Inflammatory macrophage treated with lipopolysaccharide for 1 hour (primary cell): ENCODE measurements at regions not wholly inside any gene's neighbourhood (a gene's known extent, or its start where the extent isn't known, plus 50 kb on each side); places are given as distances from the start of the nearest gene placed in this dataset.

Source experiments
- DNase-seq, 2 donors: peaks; one replicate each; pipeline ENCODE4 v3.0.0-alpha.2; 2020 to 2022

- no peak for DNase-seq
These were observed 473.3 kb upstream of the NRP1 start for GRCh38 chr10:33807531-33808359.

- DNase-seq = no peak
These were observed 471.4 kb upstream of the NRP1 start for GRCh38 chr10:33805831-33806230.

GRCh38 chr10:33804584-33804983 lies 470.1 kb upstream of the NRP1 start:
- DNase-seq = no peak

DNA sequence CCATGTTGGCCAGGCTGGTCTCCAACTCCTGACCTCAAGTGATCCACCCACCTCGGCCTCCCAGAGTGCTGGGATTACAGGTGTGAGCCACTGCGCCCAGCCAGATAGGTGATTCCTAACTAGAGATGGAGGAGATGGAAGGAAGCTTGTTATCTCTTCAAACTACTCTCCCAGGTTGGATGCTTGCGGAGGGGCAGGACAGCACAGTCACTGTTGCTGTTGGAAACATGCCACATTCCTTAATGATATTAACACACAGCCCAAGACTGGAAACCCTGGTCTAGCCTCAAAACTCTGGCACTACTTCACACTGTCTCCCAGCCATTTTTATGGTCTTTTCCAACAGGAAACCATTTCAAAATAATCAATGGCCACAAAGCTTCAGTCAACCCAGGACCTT lies 468.8 kb upstream of the NRP1 start:
- no peak for DNase-seq

GRCh38 chr10:33802566-33802965 lies 468.1 kb upstream of the NRP1 start:
- no peak for DNase-seq

- DNase-seq = no peak
These were observed 467.2 kb upstream of the NRP1 start for GRCh38 chr10:33801705-33802104.

GRCh38 chr10:33800986-33801385 lies 466.5 kb upstream of the NRP1 start:
- no peak for DNase-seq

DNA sequence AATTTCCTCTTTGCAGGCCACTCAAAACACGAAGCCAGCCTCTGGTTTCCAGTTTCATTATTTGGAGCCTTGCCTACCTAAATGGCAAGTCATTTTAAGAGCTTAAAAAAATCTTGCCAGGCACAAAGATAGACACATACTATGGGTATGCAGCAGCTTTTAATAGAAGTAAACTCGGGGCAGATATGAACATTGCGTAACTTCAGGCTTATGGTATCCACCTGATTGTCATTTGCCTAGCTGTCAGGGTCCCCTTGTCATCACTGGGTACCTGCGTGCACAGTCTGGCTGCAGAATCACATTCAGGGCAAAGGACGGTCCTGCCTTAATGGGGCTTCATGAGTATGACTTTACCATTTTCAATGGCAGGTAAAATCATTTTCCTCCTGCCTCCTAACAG lies 466.1 kb upstream of the NRP1 start:
- DNase-seq = no peak

DNA sequence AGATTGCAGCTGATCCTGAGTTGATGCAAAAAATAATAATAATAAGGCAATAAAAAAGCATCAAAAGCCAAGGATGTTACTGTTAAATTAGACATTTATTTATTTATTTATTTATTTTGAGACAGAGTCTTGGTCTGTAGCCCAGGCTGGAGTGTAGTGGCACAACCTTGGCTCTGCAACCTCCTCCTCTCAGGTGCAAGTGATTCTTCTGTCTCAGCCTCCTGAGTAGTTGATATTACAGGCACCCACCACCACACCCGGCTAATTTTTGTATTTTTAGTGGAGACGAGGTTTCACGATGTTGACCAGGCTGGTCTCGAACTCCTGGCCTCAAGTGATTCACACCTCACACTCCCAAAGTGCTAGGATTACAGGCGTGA lies 465.5 kb upstream of the NRP1 start:
- DNase-seq = no peak

- DNase-seq = no peak
These were observed 464.9 kb upstream of the NRP1 start for GRCh38 chr10:33799281-33799943.

DNA sequence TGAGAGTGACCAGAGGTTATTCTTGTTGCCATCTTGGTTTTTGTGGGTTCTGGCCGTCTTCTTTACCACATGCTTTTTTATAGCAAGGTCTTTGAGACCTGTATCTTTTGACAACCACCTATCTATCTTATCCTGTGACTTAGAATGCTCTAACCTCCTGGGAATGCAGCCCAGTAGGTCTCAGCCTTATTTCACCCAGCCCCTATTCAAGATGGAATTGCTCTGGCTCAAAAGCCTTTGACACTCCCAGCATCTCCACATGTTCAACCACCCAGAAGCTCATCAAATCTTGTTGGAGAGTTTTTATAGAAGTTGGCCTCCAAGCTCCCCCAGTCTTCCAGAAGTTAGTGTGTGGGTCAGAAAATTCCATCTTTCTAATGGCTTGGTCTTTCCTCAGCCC lies 464.3 kb upstream of the NRP1 start:
- DNase-seq = no peak

DNA sequence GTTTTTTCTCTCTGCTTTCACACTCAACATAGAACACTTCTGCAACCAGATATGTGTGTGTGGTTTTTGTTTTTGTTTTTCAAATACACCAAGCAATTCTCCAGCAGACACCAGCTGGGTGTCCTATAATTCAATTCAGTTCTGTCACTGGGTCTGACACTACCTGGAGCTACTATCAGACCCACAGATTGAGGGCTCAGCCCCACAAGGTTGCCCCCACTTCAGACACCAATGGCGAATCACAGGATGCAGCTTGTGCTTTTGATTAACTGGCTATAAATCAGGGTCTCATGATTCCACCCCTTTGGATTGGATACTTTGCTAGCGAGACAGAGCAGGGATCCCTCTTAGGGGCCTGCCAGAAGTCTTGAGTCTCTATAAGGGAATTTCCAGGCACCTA lies 462.2 kb upstream of the NRP1 start:
- DNase-seq = no peak

DNA sequence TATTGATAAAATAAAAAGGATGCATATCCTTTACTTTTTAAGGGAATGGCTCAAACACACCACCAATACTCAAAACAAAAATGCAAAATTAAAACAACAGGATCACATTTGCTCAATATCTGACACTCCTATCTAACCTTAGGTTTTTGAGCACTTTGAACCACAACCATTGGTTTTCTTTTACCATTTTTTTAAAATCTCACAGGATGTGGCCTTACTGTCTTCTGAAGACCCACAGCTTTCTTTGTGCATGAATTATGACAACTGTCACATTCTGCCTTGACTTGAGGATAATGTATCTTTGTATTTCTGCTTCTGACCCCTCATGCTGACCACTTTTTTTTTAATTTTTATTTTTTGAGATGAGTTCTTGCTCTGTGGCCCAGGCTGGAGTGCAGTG lies 461.1 kb upstream of the NRP1 start:
- no peak for DNase-seq

GRCh38 chr10:33794460-33794859 lies 460.0 kb upstream of the NRP1 start:
- DNase-seq = peak; percentile 22 to 82

GRCh38 chr10:33793793-33794192 lies 459.3 kb upstream of the NRP1 start:
- DNase-seq = peak in 1 of 2 donors; percentile 6

GRCh38 chr10:33791272-33791660 lies 456.8 kb upstream of the NRP1 start:
- no peak for DNase-seq

GRCh38 chr10:33790521-33791271 lies 456.2 kb upstream of the NRP1 start:
- no peak for DNase-seq

DNA sequence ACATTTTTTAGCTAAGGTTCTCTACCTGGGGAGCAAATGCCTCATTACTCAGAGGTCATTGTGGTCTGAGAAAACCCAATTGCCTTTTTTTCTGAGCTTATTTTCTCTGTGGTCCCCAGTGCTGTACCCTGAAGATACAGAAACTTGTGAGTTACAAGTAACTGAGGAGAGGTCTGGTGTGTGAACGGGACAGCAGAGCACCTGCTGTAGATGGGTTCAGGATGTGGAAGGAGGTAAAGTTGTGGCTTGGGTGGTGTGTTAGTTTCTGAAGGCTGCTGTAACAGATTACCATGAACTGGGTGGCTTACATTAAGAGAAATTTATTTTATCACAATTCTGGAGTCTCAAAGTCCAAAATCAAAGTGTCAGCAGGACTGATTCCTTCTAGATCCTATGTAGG lies 449.1 kb upstream of the NRP1 start:
- DNase-seq = no peak

- no peak for DNase-seq
These were observed 448.6 kb upstream of the NRP1 start for GRCh38 chr10:33783078-33783477.

GRCh38 chr10:33781606-33782395 lies 447.3 kb upstream of the NRP1 start:
- DNase-seq = no peak

DNA sequence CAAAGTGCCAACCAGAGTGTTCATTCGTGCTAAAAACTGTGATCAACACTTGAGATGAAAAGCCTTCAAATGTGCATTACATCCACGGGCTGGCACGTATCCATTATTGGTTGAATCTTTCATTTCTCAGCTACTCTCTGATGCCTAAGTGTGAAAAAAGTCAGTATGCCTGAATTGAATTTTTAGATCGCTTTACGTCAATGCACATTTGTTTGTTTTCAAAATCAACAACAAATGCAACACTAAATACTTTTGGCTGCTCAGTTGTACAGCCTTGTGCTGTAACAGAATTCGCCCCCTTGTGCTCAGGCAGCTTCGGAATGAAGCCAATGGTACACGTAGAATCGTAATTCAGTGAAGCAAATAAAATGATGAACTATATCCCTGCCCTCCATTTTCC lies 446.5 kb upstream of the NRP1 start:
- DNase-seq = no peak

GRCh38 chr10:33777223-33777622 lies 442.8 kb upstream of the NRP1 start:
- DNase-seq = no peak

DNA sequence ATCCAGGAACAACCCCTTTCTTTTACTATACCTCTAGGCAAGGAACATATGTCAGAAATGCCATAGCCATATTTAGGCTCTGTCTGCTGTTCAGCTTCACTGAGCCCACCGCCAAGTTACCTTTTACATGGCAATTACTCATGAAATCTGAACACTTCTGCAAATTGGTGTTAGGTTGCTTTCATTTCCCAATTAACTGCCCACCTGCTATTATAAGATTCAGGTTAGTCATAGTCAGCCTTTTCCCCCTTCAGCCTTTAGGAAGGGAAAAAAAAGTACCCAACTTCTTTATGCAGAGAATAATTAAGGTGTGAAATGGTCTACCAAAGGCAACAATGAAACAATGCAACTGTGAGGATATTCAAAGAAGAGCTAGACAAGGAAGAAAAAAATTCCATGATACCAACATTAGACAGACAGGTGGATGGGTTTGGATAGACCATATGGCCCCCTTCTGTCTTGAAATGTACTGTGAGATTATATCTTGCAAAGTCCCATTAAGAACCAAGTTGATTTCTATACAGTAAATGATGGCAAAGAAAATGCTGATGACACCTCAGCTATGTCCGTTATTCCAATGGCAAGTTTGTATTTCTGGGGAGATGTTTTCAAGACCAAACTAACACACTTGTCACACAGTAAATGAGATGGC lies 442.1 kb upstream of the NRP1 start:
- no peak for DNase-seq
